Stimulated activated CD4-positive, alpha-beta T cell treated with anti-CD3 and anti-CD28 coated beads, Interleukin-1b, Interleukin-23, amount 100 ng/mL, for 4 hours (primary cell): ENCODE measurements at regions not wholly inside any gene's neighbourhood (a gene's known extent, or its start where the extent isn't known, plus 50 kb on each side); places are given as distances from the start of the nearest gene placed in this dataset.

Source experiments
- DNase-seq, 2 donors: peaks; one replicate each; pipeline ENCODE4 v3.0.0-alpha.2; 2020; ENCODE audit warnings: low read depth in 2 of 2

DNA sequence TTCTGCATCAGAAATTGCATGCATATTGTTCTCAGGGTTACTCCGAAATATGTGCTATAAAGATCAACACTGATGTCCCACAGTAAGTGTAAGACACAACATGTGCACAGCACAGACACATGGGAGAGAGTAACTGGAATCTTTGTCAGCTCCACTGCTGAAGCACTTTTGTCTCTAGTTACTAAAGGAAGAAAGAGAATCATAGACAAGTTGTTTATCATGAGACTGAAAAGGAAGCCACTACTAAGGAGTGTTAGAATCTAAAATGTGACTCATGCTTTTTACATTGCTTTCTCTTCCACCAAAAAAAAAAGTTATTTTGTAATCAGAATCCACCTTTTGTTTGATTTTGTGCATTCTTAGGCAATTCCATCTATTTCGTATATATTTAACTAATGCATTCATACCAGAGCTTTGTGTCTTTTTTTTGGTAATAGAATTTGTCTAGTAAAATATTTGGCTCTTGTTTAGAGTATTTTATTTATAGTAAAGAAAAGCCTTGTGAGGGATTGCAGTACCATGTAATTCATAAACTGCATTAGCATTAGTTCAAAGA lies 502.4 kb downstream of the FBXO15 start:
- no peak for DNase-seq

DNA sequence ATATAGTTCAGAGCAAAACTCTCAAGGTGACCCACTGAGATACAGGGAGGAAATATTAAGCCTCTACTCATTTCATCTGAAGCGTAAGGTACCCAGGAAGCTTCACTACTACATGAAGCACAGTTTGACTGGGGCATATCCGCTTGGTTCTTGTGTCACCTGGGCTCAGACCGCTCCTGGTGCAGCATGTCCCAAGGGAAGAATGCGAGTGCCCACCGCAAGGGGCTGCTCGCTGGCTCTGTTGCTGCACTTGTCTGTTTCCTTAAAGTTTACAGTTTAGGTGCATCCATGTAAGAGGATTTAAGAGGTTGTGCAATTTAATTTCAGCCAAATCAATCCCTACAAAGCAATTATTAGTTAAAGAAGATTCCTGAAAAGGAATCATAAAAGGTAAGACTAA lies 507.8 kb downstream of the FBXO15 start:
- no peak for DNase-seq

DNA sequence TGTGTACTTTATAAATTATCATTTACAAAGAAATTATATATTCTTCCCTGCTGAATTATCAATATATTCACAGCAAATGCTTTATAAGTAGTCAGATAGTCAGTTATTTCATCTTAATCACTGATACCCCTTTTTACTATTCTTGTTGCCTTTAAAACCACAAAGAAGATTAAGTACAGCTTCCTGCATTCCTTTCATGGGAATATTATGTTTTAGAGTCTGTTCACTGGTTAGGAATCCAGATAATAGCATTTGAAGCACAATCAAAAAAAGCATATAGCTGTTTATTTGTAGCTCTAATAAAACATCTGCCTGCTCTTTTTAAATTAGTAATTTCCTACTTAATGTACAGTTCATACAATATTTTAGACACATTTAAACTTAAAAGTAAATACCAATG lies 508.9 kb downstream of the FBXO15 start:
- no peak for DNase-seq

DNA sequence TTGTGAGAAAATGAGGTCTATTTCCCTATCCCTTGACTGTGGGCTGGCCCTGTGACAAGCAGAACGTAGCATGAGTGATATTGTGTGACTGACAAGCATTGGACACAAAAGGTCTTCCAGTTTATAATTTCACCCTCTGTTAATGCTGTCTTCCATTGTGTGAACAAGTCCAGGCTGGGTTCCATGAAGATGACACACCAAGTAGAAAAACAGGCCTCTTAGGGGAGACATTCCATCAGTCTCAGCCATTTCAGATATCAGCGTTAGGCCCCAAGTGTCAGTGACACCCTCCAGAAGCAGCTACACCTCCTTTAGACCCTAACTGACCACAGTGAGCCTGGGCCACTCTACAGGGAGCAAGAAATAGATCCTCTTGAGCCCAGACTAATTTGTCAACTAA lies 511.3 kb downstream of the FBXO15 start:
- DNase-seq, result no peak

DNA sequence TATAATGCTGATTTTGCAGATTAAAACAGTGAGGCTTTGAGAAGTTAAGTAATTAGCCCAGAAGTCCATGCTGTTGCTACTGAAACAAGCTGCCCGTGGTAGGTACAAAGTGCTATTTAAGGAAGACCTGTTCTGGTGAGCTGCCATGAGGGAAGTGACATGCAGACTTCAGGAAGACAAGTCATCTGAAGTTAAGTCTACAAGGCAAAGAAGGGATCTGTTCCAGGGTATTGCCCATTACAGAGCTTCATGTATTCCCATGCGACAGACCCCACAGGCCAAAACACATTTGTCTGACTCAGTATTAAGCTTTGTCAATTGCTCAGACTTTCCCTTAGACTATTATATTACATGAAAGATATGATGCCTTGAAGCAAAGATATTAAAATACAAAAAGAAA lies 520.8 kb downstream of the FBXO15 start:
- DNase-seq, result no peak

DNA sequence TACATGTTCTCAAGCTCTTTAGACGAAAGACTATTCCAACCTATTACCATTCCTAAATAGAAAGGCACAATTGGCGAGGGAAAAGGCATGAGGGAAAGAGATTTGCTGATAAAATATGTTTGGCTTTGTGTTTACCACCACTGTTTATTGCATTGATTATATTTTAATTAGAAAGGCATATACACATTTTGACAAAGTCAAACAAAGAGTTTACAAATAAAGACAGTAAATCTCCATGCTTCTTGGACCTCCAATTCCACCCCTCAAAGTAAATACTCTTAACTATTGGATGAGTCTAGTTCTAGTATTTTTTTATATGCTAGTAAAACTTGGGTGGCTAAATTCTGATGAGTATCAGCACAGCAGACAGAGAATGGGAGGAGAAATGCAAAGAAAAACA lies 521.4 kb downstream of the FBXO15 start:
- DNase-seq, result no peak

DNA sequence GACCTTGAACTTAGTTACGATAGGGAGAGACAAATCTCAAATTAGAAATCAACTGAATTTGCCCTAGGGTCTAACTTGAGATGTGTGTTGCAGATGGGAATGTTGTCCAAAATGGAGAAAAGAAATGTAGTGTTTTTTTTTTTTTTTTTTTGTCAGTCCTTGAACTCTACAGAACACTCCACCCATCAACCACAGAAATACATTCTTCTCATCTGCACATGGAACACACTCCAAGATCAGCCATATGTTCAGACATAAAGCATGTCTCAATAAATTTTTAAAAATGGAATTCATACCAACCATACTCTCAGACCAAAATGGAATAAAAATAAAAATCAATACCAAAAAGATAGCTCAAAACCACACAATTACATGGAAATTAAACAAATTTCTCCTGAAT lies 526.5 kb downstream of the FBXO15 start:
- no peak for DNase-seq

DNA sequence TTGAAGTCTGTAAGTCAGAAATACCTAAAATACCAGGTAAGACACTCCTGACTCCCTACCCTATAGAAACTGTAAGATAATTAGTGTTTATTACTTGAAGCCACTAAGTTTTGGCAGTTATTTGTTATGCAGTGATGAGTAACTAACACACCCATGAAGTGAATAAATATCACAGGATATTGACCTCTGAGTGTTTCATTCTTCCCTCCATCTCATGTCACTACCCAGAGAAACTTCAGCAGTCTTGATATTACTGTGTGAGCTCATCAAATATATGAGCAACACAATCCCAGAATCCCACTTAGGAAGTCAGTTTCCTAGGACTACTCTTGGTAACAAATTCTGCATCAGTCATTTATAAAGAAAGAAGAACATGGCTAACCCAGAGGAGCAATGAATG lies 529.7 kb downstream of the FBXO15 start:
- DNase-seq, result no peak

DNA sequence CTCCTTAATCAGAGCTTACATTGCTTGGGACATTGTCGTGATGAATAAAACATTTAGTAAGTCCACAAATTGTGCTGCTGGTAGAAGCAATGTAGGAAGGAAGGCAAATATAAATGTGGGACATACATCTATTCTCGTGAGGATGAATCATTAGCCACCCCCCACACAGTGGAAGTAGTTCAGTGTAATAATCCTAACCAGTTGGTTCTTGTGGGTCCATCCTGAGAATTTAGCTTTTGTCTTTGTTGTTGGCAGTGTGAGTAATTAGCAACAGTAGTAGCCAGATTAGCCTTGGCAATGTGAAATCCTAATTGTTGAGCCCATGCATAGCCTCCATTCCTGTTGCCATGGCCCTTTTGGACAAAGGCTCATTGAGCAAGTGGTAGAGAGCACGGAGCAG lies 532.1 kb downstream of the FBXO15 start:
- no peak for DNase-seq

DNA sequence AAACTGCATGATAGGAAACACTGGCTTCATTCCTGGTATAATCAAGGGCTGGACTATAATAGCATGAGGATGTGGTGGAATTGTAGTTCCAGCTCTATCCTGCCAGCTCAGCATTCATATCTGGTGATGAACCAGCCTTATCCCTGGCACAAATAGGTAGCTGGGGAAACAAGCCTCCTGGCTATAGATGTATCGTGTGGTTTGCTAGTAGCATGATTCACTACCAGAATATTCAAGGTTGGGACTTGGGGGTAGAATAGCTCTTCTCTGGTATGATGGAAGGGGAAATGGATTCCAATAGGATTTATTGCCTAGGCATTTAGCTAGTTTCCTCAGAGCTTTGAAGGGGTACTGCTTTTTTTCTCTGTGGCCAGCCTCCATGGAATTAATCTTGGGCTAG lies 532.8 kb downstream of the FBXO15 start:
- no peak for DNase-seq

DNA sequence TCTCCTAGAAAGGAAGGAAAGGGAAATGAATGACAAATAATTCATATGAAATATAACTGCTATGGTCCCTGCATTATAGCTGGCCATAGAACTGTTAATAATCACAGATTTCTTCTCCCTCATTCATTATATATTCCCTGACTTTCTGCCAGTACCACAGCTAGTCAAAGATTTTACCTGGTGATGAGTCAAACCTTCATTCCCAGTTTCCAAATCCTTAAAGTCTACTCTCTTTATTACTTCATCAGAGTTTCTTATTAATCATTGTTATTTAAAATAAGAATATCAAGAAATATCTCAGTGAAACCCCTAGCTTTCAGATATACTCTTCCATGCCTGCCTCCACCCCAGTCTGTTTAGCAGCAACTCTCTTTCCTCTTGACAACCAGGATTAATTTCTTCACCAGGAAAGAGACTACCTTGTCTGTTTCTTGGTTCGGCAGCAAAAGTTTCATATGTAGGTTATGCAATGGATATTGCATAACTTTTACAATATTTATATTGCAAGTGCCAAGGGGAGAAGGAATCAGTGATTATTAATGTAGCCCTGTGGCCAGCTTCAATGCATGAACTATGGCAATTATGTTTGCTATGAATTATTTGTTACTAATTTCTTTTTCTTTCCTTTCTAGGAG lies 533.8 kb downstream of the FBXO15 start:
- DNase-seq, result no peak

DNA sequence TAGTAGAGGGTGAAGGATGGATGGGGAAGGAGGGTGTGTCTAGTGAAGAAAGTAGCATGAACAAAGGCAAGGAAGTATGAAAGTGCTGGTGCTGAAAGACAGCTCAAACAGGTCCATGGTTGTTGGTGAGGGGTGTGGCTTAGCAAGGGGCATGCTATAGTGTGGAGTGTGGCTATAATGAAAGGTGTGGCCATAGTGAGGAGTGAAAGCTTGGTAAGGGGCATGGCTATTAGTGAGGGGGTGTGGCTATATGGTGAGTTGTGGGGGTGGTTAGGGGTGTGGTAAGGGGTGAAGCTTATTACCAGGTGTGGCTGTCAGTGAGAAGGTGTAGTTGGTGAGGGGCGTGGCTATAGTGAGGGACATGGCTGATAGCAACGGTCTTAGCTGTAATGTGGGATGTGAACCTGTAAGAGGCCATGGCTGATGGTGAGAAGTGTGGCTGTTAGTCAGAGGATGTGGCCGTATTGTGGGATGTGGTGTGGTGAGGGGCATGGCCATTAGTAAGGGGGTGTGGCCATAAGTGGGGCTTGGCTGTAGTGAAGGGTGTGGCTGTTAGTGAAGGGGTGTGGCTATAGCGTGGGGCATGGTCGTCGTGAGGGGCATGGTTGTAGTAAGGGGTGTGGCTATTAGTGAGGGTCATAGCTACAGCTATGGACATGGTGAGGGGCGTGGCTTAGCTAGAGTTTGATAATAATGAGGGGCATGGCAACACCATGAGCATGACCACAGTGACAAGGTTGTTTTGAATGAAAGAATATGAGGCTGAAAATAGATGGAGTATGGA lies 549.6 kb downstream of the FBXO15 start:
- no peak for DNase-seq

DNA sequence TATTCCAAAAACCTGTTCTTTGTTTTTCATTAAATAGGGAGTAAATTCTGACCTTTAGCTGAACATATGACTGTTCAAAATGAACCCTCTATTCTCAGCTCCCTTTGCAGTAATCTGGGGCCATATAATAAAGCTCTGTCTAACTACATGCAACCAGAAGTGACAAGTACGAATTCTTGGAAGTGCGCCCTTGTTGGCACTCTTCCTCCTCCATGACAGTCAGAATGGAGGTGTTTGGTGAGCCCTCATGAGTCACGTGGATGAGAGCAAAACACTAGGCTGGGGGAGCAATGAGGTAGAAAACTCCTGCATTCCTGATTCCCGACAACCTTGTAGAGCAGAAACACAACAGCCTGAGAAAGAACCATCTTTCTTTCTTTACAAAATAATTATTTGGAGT lies 552.9 kb downstream of the FBXO15 start:
- DNase-seq, result no peak

DNA sequence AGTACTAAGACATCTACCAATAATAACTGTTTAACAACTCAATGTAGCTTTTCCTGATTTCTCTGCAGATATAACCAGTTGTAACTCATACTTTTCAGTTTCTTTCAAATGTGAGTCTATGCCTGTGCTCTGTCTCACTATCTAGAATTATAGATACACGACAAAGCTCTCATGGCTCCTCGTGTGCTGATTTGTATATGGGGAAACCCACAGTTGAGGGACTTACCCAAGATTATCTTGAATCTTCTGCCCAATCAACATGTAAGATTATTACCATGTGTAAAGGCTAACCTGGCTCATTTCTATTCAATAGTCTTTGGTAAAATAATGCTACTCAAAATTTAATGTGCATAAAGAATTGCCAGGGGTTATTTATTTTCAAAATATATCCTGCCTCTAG lies 554.4 kb downstream of the FBXO15 start:
- no peak for DNase-seq

DNA sequence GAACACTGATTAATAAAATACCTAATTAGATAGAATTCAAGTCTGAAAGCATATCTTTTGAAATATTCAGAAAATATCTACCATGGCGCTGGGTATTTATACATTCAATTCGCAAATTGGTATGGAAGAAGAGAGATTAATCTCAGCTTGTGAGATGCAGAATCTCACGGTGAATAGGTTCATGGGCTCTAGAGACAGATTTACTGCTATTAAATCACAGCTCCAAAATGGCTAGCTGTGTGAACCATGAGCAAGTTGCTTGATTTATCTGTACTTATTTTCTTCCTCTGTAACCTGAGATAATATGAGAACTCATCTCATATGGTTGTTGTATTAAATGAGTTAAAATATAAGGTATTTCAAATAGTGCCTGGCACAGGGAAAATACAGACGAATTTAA lies 556.7 kb downstream of the FBXO15 start:
- no peak for DNase-seq

DNA sequence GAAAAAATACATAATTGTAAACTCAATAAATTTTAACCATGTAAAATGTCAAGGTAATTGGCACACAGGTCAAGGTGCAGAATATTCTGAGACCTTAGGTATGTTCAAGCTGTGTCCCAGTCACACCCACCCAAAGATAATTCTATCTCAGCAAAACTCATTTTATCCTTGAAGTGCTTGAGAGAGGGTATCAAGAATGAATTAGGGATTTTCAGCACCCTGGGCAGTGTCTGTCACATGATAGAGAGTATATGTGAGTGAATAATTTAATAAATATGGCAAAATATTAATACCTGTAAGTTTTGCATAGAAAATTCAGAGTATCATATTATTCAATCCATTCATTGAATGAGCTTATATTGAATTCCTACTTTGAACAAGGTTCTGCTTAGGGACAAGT lies 567.9 kb downstream of the FBXO15 start:
- DNase-seq, result no peak

DNA sequence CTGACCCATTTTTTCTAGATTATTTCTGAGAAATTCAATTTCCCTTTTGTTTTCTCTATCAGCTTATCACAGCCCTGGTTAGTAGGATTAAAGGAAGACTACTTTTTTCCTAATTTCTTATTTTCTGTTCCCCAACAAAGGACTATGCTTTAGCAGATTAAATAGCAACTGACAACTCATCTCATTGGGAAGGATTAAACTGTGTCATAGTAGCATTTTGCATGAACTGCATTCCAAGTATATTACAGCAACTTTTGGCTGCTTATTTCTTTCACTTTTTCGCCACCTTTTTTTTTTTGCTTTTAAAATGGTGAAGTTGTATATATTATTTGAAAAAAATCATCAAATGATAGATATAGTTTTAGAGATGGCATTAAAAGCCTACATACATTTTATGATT lies 570.3 kb downstream of the FBXO15 start:
- DNase-seq, result no peak

DNA sequence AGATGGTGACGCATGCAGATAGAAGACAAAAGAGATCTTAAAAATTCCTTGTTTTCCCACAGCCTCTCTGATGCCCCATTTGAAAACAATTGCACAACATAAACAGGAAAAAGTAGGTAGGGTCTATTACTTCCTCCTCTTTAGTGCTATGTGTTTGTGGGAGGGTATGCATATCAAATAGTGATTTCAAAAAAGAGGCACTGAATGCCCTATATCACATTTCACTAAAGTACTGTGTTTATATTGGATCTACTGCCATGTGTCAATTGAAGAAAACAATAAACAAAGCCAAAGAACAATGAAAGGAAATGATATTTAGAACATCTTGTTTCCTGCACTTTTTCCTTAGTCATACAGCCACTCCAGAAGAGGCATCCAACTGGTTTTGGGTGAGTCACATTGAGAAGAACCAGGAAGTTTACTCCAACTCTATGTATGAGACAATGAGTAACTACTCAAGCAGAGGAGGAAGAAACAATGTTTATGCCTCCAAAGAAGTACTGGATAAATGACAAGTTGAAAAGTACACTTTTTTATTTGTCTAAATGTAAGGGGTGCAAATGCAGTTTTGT lies 583.6 kb downstream of the FBXO15 start:
- DNase-seq, result no peak

DNA sequence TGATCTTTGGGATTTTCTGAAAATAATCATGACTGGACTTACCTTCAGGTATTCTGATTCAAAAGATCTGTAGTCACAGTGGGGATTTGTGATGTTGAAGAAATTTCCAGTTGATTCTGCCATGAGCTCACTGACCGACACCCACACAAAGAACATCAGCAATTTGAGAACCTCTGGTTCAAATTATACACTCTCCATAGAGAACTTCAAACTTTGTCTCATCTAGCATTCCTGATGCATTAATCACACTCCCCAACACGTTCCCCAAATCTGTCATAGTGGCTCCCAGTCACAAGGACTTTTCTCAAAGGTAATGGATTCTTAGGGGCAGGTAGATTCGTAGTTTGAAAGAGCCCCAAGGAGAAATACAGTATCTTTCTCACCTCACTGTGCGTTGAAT lies 584.3 kb downstream of the FBXO15 start:
- DNase-seq, result no peak

DNA sequence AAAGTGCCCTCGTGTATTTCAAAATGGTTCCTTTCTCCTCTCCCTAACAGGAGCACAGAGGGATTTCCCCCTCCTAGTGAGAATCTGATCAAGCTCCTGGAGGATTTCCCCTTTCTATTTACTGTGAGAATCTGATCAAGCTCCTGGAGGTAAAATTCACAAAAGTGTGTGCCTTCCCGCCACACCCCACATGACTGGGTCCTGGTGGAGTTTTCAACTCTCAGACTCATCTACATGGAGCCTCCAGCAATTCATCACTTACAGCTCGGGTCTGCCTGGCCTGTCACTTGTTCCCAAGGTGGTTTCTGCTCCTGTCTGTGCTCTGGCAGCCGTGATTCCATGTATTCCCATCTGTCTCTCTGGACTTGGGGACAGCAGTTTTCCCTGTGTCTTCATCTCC lies 590.7 kb downstream of the FBXO15 start:
- DNase-seq, result no peak

DNA sequence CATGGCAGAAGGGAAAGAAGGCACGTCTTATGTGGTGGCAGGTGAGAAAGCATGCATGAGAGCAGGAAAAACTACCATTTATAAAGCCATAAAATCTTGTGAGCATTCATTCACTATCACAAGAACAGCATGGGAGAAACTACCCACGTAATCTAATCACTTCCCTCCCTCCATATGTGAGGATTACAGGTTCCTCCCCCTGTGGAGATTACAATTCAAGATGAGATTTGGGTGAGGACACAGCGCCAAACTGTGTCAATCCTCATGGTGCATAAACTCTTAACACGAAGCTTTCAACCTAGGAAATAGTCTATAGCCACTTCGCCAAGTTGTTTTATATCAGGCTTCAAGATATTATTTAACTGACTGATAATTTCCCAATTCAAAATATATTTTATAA lies 595.5 kb downstream of the FBXO15 start:
- no peak for DNase-seq

DNA sequence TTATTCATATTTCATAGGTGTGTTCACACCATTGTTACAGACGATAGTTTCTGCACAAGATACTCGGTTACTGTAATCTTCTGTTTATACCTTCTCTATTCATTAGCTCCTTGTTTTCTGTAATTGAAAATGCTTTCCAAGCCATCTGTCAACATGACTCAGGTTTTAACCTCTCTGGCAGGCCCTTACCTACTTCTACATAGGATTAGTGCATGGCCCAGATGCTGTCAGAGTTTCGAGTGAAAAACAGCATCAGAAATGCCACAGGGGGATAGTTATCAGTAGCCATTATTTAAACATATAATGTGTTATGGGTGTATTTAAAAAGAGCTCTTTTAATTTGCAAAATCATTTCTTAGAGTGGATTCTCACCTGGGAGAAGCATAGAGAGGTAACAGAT lies 596.4 kb downstream of the FBXO15 start:
- DNase-seq, result no peak

DNA sequence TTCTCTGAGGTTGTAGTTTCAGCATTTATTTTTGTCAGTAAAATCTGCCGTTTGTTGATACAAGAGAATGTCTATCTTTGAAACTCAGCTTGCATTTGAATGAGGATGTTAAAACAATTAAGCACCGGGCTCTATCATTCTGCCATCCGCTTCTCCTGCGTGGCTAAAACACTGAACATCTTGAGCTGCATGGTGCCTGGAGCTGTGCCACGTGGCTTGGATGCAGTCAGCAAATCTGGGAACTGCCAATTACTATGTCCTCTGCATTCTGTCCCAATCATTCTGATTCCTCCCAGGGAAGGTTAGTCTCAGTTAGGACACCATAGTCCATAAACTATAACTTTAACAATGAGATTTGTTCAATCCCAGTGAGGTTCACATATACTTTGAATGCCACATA lies 598.4 kb downstream of the FBXO15 start:
- no peak for DNase-seq
